GM19463 (cell line): ENCODE measurements at regions not wholly inside any gene's neighbourhood (a gene's known extent, or its start where the extent isn't known, plus 50 kb on each side); places are given as distances from the start of the nearest gene placed in this dataset.

ENCODE experiments used
- ATAC-seq: cut with Tn5 transposase; IDR thresholded peaks from one replicate; pipeline ENCODE4 v1.9.1; 2021; ENCODE audit warnings: mild to moderate bottlenecking, moderate library complexity; ENCODE audit not compliant: unreplicated experiment

- ATAC-seq, result no peak
Observed at GRCh38 chr1:90561103-90561783, 155.9 kb downstream of the BARHL2 start.

- ATAC-seq, result no peak
Observed at GRCh38 chr1:90558754-90559378, 158.2 kb downstream of the BARHL2 start.

- no peak for ATAC-seq
Observed at GRCh38 chr1:90558126-90558525, 159.0 kb downstream of the BARHL2 start.

- no peak for ATAC-seq
Observed at GRCh38 chr1:90557706-90558105, 159.4 kb downstream of the BARHL2 start.

- no peak for ATAC-seq
Observed at GRCh38 chr1:90550626-90551406, 166.3 kb downstream of the BARHL2 start.

GRCh38 chr1:90544356-90544755, 172.7 kb downstream of the BARHL2 start:
- no peak for ATAC-seq

GRCh38 chr1:90537606-90538362, 179.3 kb downstream of the BARHL2 start:
- no peak for ATAC-seq

- no peak for ATAC-seq
Observed at GRCh38 chr1:90534663-90535295, 182.3 kb downstream of the BARHL2 start.

GRCh38 chr1:90534116-90534515, 183.0 kb downstream of the BARHL2 start:
- no peak for ATAC-seq

- no peak for ATAC-seq
Observed at GRCh38 chr1:90526954-90527353, 190.1 kb downstream of the BARHL2 start.

- ATAC-seq, result no peak
Observed at GRCh38 chr1:90522432-90522831, 194.7 kb downstream of the BARHL2 start.

GRCh38 chr1:90513956-90514355, 203.1 kb downstream of the BARHL2 start:
- no peak for ATAC-seq

GRCh38 chr1:90512441-90512840, 204.7 kb downstream of the BARHL2 start:
- ATAC-seq, result no peak

GRCh38 chr1:90510143-90510542, 207.0 kb downstream of the BARHL2 start:
- peak; percentile 30 for ATAC-seq

GRCh38 chr1:90509225-90510048, 207.7 kb downstream of the BARHL2 start:
- ATAC-seq, result peak; percentile 65

- ATAC-seq, result no peak
Observed at GRCh38 chr1:90508376-90509167, 208.5 kb downstream of the BARHL2 start.

GRCh38 chr1:90507173-90507572, 209.9 kb downstream of the BARHL2 start:
- ATAC-seq, result no peak

GRCh38 chr1:90505806-90506205, 211.3 kb downstream of the BARHL2 start:
- ATAC-seq, result no peak

- no peak for ATAC-seq
Observed at GRCh38 chr1:90504509-90504908, 212.6 kb downstream of the BARHL2 start.
